A673 (cell line): ENCODE measurements at regions not wholly inside any gene's neighbourhood (a gene's known extent, or its start where the extent isn't known, plus 50 kb on each side); places are given as distances from the start of the nearest gene placed in this dataset.

Source experiments
- BruUV-seq: library from RNA; stranded (reverse); fragments of 400-500 nt; replicated peaks from 2 replicates; lab custom pipeline; 2021; lab: Mats Ljungman, UMichigan
- CTCF ChIA-PET: fragments of 300-600 bp; sonication (Branson Sonifier 250); formaldehyde crosslinking; loops from one replicate; lab custom pipeline; 2022; ENCODE audit warnings: antibody characterized with exemption; lab: Charles Lee
- POLR2A ChIA-PET: fragments of 300-600 bp; sonication (Branson Sonifier 250); formaldehyde crosslinking; loops from one replicate; lab custom pipeline; 2022; ENCODE audit warnings: antibody characterized with exemption; ENCODE audit not compliant: low non-redundant PET; lab: Charles Lee
- DNase-seq: peaks from one replicate; pipeline ENCODE4 v3.0.0-alpha.2; 2015; ENCODE audit warnings: low spot score
- H3K27ac ChIP-seq: fragments of 200-600 bp; sonication (generic); 2 replicates; pipeline ENCODE4 v1.5.1; 2016; ENCODE audit warnings: mixed run types, low read depth, mild to moderate bottlenecking, mixed read lengths, antibody characterized with exemption, low read length; ENCODE audit not compliant: poor library complexity, severe bottlenecking
- H3K27me3 ChIP-seq: fragments of 200-600 bp; sonication (generic); replicated peaks from 2 replicates; pipeline ENCODE4 v1.6.1; 2017; ENCODE audit warnings: mixed run types, low read depth, mild to moderate bottlenecking, mixed read lengths, antibody characterized with exemption, low read length; ENCODE audit not compliant: insufficient read depth, poor library complexity
- H3K36me3 ChIP-seq: fragments of 200-600 bp; sonication (generic); 2 replicates; pipeline ENCODE4 v1.6.1; 2016; ENCODE audit warnings: mixed run types, mild to moderate bottlenecking, mixed read lengths, antibody characterized with exemption, low read length; ENCODE audit not compliant: insufficient read depth, poor library complexity, severe bottlenecking
- H3K4me1 ChIP-seq: fragments of 200-600 bp; sonication (generic); 2 replicates; pipeline ENCODE4 v1.6.1; 2017; ENCODE audit warnings: mixed run types, mild to moderate bottlenecking, mixed read lengths, antibody characterized with exemption, low read length; ENCODE audit not compliant: insufficient read depth, poor library complexity, severe bottlenecking
- H3K4me3 ChIP-seq: fragments of 200-600 bp; sonication (generic); 2 replicates; pipeline ENCODE4 v1.5.1; 2016; ENCODE audit warnings: low read depth, mixed run types, mild to moderate bottlenecking, mixed read lengths, low read length; ENCODE audit not compliant: poor library complexity, severe bottlenecking
- H3K9me3 ChIP-seq: fragments of 200-600 bp; sonication (generic); 2 replicates; pipeline ENCODE4 v1.6.1; 2016; ENCODE audit warnings: mixed run types, low read depth, mild to moderate bottlenecking, mixed read lengths, antibody characterized with exemption, low read length; ENCODE audit not compliant: poor library complexity, severe bottlenecking
- EZH2 ChIP-seq: fragments of 200-600 bp; sonication (generic); IDR thresholded peaks from 2 replicates; pipeline ENCODE4 v1.6.1; 2017; ENCODE audit warnings: borderline replicate concordance, low read depth, mild to moderate bottlenecking, mixed read lengths, antibody characterized with exemption, low read length; ENCODE audit not compliant: poor library complexity, severe bottlenecking
- intact Hi-C: fragments of 100-400 bp; cut with micrococcal nuclease; formaldehyde crosslinking; loops from one replicate; pipeline ENCODE4 v1.10.0; 2022; ENCODE audit not compliant: unreplicated experiment
- TF ChIP-seq, protein P1 (sequence below): fragments of 300-800, 200-600 bp; sonication (generic); conservative IDR thresholded peaks from 2 replicates; pipeline ENCODE4 v1.5.1; 2017; ENCODE audit warnings: low read depth, mild to moderate bottlenecking, antibody characterized with exemption, low read length, moderate library complexity, mixed read lengths

DNA sequence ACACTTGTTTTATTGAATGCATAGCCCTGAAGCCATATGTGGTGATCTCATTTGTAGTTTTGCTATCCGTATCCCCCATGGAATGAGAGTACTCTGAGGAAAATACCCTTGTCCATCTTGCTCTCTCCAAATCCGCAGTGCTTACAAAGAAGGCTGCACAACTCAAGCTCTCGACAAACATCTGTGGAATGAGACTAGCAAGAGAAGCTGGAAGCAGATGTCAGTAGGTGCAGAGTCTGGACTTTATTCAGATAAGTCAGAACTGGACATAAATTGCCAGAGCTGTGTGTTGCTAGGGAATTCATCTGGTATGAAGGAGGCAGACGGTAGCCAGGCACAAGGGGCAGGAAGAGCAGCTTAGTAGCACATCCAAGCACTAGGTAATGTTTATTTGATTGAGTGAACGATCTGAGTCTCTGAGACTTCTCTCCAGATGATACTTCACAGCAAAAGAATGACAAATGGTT lies 1046.2 kb downstream of the XPNPEP1 start:
- no peak for TF ChIP-seq EZH2
- TF ChIP-seq, protein P1, sequence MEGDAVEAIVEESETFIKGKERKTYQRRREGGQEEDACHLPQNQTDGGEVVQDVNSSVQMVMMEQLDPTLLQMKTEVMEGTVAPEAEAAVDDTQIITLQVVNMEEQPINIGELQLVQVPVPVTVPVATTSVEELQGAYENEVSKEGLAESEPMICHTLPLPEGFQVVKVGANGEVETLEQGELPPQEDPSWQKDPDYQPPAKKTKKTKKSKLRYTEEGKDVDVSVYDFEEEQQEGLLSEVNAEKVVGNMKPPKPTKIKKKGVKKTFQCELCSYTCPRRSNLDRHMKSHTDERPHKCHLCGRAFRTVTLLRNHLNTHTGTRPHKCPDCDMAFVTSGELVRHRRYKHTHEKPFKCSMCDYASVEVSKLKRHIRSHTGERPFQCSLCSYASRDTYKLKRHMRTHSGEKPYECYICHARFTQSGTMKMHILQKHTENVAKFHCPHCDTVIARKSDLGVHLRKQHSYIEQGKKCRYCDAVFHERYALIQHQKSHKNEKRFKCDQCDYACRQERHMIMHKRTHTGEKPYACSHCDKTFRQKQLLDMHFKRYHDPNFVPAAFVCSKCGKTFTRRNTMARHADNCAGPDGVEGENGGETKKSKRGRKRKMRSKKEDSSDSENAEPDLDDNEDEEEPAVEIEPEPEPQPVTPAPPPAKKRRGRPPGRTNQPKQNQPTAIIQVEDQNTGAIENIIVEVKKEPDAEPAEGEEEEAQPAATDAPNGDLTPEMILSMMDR = no peak
- BruUV-seq = no TSS peak
- no peaks in the 10 kb centered on the region for H3K27me3 ChIP-seq
- no peaks in the 10 kb centered on the region for H3K36me3 ChIP-seq
- no peaks in the 10 kb centered on the region for H3K4me1 ChIP-seq
- no peaks in the 10 kb centered on the region for H3K9me3 ChIP-seq
- intact Hi-C loops = no loop called here
- H3K27ac ChIP-seq = no peak overlapping the region
- no peak overlapping the region for H3K4me3 ChIP-seq
- CTCF ChIA-PET = no interaction called here
- POLR2A ChIA-PET = no interaction called here
- DNase-seq = no peak

DNA sequence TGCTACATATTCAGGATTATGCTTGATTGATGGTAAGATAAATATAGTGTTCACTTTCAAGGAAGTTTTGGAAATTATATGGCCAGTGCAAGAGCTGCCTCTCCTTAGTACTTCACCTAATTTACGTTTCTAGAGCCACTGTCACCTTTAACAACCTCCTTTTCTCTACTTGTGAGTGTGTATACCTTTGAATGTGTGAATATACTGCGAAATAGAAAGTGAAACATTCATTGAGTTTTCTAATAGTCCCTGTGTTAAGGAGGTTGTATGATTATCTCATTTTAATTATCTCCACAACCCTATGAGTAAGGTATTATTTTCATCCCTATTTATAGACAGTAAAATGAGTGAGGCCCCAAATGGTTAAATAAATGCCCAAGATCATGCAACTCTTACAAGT lies 1050.5 kb downstream of the XPNPEP1 start:
- no peak overlapping the region for H3K27ac ChIP-seq
- no peaks in the 10 kb centered on the region for H3K36me3 ChIP-seq
- CTCF ChIA-PET = no interaction called here
- H3K4me1 ChIP-seq = no peaks in the 10 kb centered on the region
- DNase-seq = no peak
- no peaks in the 10 kb centered on the region for H3K27me3 ChIP-seq
- no TSS peak for BruUV-seq
- POLR2A ChIA-PET = no interaction called here
- TF ChIP-seq EZH2 = no peak
- TF ChIP-seq, protein P1 = no peak
- intact Hi-C loops = no loop called here
- H3K4me3 ChIP-seq = no peak overlapping the region
- no peaks in the 10 kb centered on the region for H3K9me3 ChIP-seq

DNA sequence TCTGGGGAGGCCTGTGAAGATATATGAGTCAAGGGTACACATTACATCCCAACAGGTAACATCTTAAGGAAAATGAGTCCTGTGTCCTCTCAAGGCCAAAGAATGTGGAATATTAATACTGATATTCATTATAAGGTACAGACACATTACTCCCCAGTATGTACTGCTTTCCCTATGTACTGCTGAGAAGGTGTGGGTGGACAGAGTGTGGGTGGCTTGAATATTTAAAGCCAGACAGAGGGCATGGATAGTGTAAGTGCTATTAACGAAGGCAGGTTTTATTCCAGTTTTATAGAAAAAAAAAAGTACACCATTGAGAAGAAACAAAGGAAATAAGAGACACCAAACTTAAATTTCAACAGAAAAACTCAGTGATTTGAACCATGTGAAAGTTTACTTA lies 1054.4 kb downstream of the XPNPEP1 start:
- H3K9me3 ChIP-seq = no peaks in the 10 kb centered on the region
- no peak overlapping the region for H3K4me3 ChIP-seq
- BruUV-seq = no TSS peak
- no peaks in the 10 kb centered on the region for H3K4me1 ChIP-seq
- CTCF ChIA-PET = no interaction called here
- intact Hi-C loops = no loop called here
- no peaks in the 10 kb centered on the region for H3K27me3 ChIP-seq
- TF ChIP-seq, protein P1 = no peak
- no peak for TF ChIP-seq EZH2
- DNase-seq = no peak
- H3K36me3 ChIP-seq = no peaks in the 10 kb centered on the region
- H3K27ac ChIP-seq = no peak overlapping the region
- POLR2A ChIA-PET = no interaction called here
